GM10266 (cell line): ENCODE measurements at regions not wholly inside any gene's neighbourhood (a gene's known extent, or its start where the extent isn't known, plus 50 kb on each side); places are given as distances from the start of the nearest gene placed in this dataset.

Source experiments
- DNase-seq: peaks from one replicate; pipeline ENCODE4 v3.0.0; 2012; ENCODE audit errors: extremely low spot score
- TF ChIP-seq, protein P1 (sequence below): IDR thresholded peaks from 2 replicates; pipeline ENCODE4 v1.5.1; 2012; ENCODE audit warnings: mild to moderate bottlenecking, low read depth; ENCODE audit not compliant: control insufficient read depth, insufficient read depth; ENCODE audit errors: missing control alignments

DNA sequence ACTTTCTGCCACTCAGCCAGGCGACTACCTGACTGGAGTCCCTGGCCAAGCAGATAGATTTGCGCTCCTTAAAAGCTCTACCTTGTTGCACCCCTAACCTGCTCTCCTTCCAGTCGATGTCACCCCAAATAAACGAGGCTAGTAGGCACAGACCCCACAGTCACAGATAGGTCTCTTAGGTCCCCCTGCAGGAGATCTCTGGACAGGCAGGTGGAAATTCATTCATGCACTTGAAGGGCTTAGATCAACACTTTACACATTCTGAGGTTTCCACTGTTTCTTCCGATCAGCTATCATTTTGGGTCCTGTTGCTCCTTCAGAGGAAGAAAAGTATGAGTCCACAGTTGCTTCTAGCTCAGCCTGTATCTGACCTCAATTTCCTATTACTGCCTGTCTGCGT lies 272.6 kb upstream of the FMN2 start:
- no peak for DNase-seq
- TF ChIP-seq, protein P1, sequence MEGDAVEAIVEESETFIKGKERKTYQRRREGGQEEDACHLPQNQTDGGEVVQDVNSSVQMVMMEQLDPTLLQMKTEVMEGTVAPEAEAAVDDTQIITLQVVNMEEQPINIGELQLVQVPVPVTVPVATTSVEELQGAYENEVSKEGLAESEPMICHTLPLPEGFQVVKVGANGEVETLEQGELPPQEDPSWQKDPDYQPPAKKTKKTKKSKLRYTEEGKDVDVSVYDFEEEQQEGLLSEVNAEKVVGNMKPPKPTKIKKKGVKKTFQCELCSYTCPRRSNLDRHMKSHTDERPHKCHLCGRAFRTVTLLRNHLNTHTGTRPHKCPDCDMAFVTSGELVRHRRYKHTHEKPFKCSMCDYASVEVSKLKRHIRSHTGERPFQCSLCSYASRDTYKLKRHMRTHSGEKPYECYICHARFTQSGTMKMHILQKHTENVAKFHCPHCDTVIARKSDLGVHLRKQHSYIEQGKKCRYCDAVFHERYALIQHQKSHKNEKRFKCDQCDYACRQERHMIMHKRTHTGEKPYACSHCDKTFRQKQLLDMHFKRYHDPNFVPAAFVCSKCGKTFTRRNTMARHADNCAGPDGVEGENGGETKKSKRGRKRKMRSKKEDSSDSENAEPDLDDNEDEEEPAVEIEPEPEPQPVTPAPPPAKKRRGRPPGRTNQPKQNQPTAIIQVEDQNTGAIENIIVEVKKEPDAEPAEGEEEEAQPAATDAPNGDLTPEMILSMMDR: no peak

DNA sequence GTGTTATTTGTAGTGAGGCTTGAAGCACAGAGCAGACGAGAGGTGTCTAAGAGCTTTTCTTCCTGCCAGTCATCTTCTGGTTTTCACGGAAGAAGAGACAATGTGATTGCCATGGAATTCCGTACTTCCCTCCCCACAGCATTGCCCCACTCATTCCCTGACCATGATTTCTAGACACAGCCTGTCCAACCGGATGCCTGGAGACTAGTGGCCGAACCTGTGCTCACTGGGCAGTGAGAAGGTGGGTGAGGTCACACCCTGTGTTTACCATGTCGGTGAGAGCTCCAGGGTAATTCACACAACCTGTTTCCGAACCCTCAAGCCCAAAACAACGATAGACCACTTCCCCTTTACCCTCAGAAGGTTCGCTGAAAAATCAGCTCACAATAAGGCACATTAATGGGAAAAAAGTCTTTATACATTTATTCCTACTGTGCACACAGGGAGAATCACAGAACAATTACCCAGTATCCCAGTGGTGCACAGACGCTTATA lies 271.9 kb upstream of the FMN2 start:
- TF ChIP-seq, protein P1: no peak
- no peak for DNase-seq

- TF ChIP-seq, protein P1: no peak
- no peak for DNase-seq
These were observed 267.8 kb upstream of the FMN2 start for GRCh38 chr1:239823852-239824251.

GRCh38 chr1:239826211-239826610 lies 265.5 kb upstream of the FMN2 start:
- TF ChIP-seq, protein P1: no peak
- no peak for DNase-seq

DNA sequence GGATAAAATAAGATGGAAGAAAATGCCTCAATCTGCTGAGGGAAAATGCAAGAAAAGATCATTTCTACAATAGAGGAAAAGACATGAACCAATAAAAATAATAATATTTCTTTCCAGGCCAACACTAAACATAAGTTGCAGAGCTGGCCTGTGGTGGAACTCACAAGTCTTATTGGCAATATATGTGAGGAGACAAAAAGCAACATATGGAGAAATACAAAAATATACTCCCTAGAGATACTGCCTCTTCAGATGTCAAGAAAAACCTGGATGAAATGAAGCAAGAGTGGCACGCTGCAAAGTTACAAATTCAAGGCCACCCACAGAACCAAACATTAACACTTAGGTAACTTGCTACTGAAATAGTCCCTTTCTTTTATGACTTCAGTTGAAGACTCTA lies 264.9 kb upstream of the FMN2 start:
- no peak for DNase-seq
- TF ChIP-seq, protein P1: no peak

DNA sequence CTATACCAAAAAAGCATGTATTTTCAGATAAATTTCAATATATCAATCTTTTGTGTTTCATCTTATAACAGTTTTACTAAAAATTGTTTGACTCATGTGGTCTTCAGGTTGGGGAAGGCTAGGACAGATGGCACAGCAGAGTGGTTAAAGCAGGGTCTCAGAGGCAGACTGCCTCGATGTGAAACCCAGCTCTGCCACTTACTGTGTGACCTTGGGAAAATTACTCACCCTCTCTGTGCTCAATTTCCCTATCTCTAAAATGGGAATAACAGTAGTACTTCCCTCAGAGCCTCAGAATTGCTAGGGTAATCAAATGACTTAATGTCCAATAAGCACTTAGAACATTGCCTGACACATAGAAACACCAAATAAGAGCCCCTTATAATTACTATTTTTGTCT lies 262.1 kb upstream of the FMN2 start:
- TF ChIP-seq, protein P1: no peak
- no peak for DNase-seq

- TF ChIP-seq, protein P1: no peak
- DNase-seq: no peak
These were observed 259.9 kb upstream of the FMN2 start for GRCh38 chr1:239831577-239832355.
